ENCODE measurements at regions not wholly inside any gene's neighbourhood (a gene's known extent, or its start where the extent isn't known, plus 50 kb on each side); places are given as distances from the start of the nearest gene placed in this dataset.

GRCh38 chr4:111864066-111864465, 281.2 kb upstream of the FAM241A start:
- no peak overlapping the region for H2BK5ac ChIP-seq (ENCODE audit: low read depth, low read length, poor library complexity, severe bottlenecking)
- TF ChIP-seq SMC3 (IDR thresholded peaks at IDR 0.05; ENCODE audit: low read depth, low read length) (no peak), BHLHE40 (IDR thresholded peaks at IDR 0.05; ENCODE audit: low read depth, low read length) (no peak), RCOR1 (IDR thresholded peaks at IDR 0.05; ENCODE audit: insufficient replicate concordance, low read length) (no peak), NFE2L2 (IDR thresholded peaks at IDR 0.05; ENCODE audit: low read depth, low read length) (no peak), MAZ (IDR thresholded peaks at IDR 0.05; ENCODE audit: borderline replicate concordance, low read depth, low read length) (no peak), MXI1 (IDR thresholded peaks at IDR 0.05; ENCODE audit: borderline replicate concordance, low read depth, low read length) (no peak), CHD1 (IDR thresholded peaks at IDR 0.05; ENCODE audit: low read depth, low read length) (no peak), MAFK (IDR thresholded peaks at IDR 0.05; ENCODE audit: low read depth, low read length) (no peak), RFX5 (IDR thresholded peaks at IDR 0.05; ENCODE audit: low read depth, low read length) (no peak), CEBPB (IDR thresholded peaks at IDR 0.05; ENCODE audit: low read depth, low read length) (no peak)
- in situ Hi-C loops (cut with MboI; ENCODE audit: low sequenced_read_pairs), result no loop called here
- ChIA-PET POLR2A (ENCODE audit: unreplicated experiment) (no interaction called here), CTCF (interaction anchor here (0.9 kb wide), 1 partner anchor 9 kb away, joined by 3 read pairs; no protein-coding TSS in a partner anchor)
- no peaks in the 10 kb centered on the region for H3K79me1 ChIP-seq (ENCODE audit: low read depth in 1 of 2, low read length in 2 of 2)
- H3K27ac ChIP-seq (ENCODE audit: insufficient read depth, low read length), result no peak overlapping the region
- no peaks in the 10 kb centered on the region for H3K9me1 ChIP-seq (ENCODE audit: insufficient read depth, low read length)
- ATAC-seq (ENCODE audit: low read depth) (no peak), DNase-seq (no peak)
- no peak overlapping the region for H3K56ac ChIP-seq (ENCODE audit: extremely low read depth, insufficient read depth, low read length)
- H4K8ac ChIP-seq (ENCODE audit: low read depth in 2 of 2, low read length in 2 of 2), result no peak overlapping the region
- no peak overlapping the region for H3K18ac ChIP-seq (ENCODE audit: low read depth, low read length)
- dilution Hi-C loops (cut with HindIII; ENCODE audit: low sequenced_read_pairs, unreplicated experiment), result no loop called here
- H3K9ac ChIP-seq (ENCODE audit: low read depth, low read length), result no peak overlapping the region
- H3K9me3 ChIP-seq (ENCODE audit: control insufficient read depth, insufficient read depth, low read length), result no peaks in the 10 kb centered on the region
- no peak overlapping the region for H2BK15ac ChIP-seq (ENCODE audit: low read depth, low read length)
- no peak overlapping the region for H2BK20ac ChIP-seq (ENCODE audit: low read depth, low read length)
- H4K5ac ChIP-seq (ENCODE audit: low read depth, low read length), result no peak overlapping the region
- H3K23ac ChIP-seq (ENCODE audit: low read depth, low read length), result no peak overlapping the region
- H4K20me1 ChIP-seq (ENCODE audit: insufficient read depth, low read length), result no peaks in the 10 kb centered on the region
- no CpG with 5 or more reads among the region's 4 CpGs for WGBS, 2 experiments (ENCODE audit: extremely low coverage in 2 of 2, insufficient read length in 1 of 2)
- H3K14ac ChIP-seq (replicated peaks; ENCODE audit: low read depth, low read length), result no peak overlapping the region
- H2AFZ ChIP-seq (replicated peaks; ENCODE audit: low read length, poor library complexity), result no peak overlapping the region
- no peak overlapping the region for H2AK9ac ChIP-seq (replicated peaks; ENCODE audit: low read depth, low read length, poor library complexity)
- no peak overlapping the region for H2AK5ac ChIP-seq (ENCODE audit: low read depth, low read length)
- H3K4ac ChIP-seq (ENCODE audit: low read depth, low read length), result no peak overlapping the region
- H3K27me3 ChIP-seq (ENCODE audit: control insufficient read depth, insufficient read depth, low read length), result no peaks in the 10 kb centered on the region
- no peak overlapping the region for H2BK120ac ChIP-seq (ENCODE audit: low read depth, low read length)
- intact Hi-C loops (cut with micrococcal nuclease), result no loop called here
- BruUV-seq (replicated peaks), result no TSS peak
- H4K91ac ChIP-seq (ENCODE audit: insufficient read depth, low read depth, low read length), result no peak overlapping the region
- no peak overlapping the region for H3K4me3 ChIP-seq (ENCODE audit: insufficient read depth, low read depth, low read length)
- H3K4me1 ChIP-seq (ENCODE audit: control insufficient read depth, insufficient read depth, low read length), result no peaks in the 10 kb centered on the region
- H3K36me3 ChIP-seq (ENCODE audit: control insufficient read depth, insufficient read depth, low read length), result no peaks in the 10 kb centered on the region
- no peak overlapping the region for H3K4me2 ChIP-seq (ENCODE audit: low read depth, low read length)

All from IMR-90 (cell line).